Right lobe of liver (tissue), 4 donors: ENCODE measurements at regions not wholly inside any gene's neighbourhood (a gene's known extent, or its start where the extent isn't known, plus 50 kb on each side); places are given as distances from the start of the nearest gene placed in this dataset.

Source experiments
- POLR2A ChIP-seq: fragments of 450-650 bp; IDR thresholded peaks from one replicate; pipeline ENCODE4 v1.6.1; 2017; ENCODE audit warnings: antibody characterized with exemption, mild to moderate bottlenecking
- TF ChIP-seq, protein P1 (sequence below), 4 donors: fragments of 200-600 bp in 3 of 4; fragments of 450-650 bp in 1 of 4; IDR thresholded peaks; one replicate each; pipeline versions ENCODE4 v1.5.1 to v1.8.0; 2016 to 2022; ENCODE audit warnings: antibody characterized with exemption in 4 of 4, mild to moderate bottlenecking in 2 of 4
- donor health status: DM: no; HTN: no; CAD: no.
- donor health status: DM: no; HTN: no; CAD: no.
- donor health status: DM: no; HTN: yes; CAD: no.

DNA sequence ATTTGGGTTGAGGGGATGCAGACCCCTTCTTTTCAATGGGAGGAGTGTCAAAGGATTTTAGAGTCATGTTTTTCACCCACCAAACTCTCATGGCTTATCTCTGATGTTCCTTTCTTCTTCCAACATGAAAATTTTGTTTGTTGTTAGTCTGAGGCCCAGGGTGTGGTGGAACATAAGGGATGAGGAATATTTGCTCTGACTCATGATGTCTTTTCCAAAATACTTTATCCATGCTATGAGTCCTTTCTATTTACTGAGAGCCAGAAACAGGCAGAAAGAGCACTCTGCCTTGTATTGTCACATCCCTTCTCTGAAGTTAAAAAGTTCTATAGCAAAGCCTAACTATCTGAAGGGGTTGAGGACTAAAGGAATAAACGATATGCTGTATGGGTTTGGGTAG is 61.6 kb upstream of the GYPA start:
- TF ChIP-seq, protein P1, sequence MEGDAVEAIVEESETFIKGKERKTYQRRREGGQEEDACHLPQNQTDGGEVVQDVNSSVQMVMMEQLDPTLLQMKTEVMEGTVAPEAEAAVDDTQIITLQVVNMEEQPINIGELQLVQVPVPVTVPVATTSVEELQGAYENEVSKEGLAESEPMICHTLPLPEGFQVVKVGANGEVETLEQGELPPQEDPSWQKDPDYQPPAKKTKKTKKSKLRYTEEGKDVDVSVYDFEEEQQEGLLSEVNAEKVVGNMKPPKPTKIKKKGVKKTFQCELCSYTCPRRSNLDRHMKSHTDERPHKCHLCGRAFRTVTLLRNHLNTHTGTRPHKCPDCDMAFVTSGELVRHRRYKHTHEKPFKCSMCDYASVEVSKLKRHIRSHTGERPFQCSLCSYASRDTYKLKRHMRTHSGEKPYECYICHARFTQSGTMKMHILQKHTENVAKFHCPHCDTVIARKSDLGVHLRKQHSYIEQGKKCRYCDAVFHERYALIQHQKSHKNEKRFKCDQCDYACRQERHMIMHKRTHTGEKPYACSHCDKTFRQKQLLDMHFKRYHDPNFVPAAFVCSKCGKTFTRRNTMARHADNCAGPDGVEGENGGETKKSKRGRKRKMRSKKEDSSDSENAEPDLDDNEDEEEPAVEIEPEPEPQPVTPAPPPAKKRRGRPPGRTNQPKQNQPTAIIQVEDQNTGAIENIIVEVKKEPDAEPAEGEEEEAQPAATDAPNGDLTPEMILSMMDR (IDR thresholded peaks at IDR 0.05): no peak
- no peak for TF ChIP-seq POLR2A
